GM12872 (cell line): ENCODE measurements at regions not wholly inside any gene's neighbourhood (a gene's known extent, or its start where the extent isn't known, plus 50 kb on each side); places are given as distances from the start of the nearest gene placed in this dataset.

Experiments used
- TF ChIP-seq, protein P1 (sequence below): IDR thresholded peaks from 3 replicates; pipeline ENCODE4 v1.5.1; 2011; ENCODE audit warnings: low read depth, mild to moderate bottlenecking, low read length, moderate library complexity; ENCODE audit not compliant: insufficient read depth

DNA sequence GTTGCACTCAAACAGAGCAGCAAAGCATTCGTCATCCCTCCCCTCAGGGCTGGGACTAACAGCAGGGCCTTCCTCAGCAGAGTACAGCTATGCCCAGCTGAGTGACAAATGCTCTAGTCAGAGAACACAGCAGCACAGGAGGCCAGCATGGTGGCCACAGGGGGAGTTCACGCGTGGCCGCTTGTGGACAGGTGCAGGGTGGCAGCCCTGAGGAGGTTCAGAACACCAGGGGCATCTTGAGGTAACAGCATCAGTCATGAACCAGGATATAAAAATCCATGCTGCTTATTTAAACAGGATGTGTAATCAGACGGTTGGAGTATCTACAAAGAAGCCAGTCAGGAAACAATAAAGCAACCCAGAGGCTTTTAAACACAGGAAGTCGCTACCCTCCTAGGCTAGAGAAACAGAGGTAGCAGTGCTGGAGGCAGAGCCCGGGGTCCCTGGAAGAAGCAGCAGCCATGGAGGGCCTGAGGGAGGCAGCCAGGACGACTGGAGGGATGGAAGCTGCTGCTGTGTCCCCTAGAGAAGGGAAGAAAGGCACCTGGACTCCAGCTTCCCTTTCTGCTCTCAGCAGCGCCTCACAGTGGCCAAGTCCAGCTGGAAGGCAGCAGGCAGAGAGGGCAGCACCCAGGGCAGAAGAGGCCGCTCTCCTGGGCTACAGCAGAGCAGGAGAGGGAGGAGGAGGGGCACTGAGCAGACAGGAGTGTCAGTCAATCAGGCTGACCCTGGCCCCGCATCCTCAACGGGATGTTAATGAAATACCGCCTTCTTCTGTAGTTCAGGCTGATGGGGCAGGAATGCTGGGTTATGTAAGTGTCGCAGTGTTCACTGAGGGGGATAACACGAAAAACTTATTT, 70.8 kb upstream of the UCN3 start:
- TF ChIP-seq, protein P1, sequence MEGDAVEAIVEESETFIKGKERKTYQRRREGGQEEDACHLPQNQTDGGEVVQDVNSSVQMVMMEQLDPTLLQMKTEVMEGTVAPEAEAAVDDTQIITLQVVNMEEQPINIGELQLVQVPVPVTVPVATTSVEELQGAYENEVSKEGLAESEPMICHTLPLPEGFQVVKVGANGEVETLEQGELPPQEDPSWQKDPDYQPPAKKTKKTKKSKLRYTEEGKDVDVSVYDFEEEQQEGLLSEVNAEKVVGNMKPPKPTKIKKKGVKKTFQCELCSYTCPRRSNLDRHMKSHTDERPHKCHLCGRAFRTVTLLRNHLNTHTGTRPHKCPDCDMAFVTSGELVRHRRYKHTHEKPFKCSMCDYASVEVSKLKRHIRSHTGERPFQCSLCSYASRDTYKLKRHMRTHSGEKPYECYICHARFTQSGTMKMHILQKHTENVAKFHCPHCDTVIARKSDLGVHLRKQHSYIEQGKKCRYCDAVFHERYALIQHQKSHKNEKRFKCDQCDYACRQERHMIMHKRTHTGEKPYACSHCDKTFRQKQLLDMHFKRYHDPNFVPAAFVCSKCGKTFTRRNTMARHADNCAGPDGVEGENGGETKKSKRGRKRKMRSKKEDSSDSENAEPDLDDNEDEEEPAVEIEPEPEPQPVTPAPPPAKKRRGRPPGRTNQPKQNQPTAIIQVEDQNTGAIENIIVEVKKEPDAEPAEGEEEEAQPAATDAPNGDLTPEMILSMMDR, result peak; percentile 65

DNA sequence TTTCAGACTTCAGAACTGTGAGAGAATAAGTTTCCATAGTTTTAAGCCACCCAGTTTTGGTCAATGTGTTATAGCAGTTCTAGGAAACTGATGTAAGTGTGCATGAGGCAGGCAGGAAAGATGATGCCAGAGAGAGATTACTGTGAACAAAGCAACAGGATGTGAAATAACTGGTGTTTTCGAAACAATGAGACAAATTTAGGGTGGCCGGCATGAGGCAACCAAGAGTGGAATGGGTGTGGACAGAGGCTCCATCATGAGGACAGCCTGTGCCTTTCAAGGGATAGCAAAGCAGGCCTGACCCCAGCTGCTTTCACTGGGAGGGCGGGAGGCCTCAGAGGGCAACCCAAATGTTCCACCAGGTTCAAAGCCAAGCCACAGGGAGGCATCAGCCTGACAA, 67.3 kb upstream of the UCN3 start:
- TF ChIP-seq, protein P1, result no peak

DNA sequence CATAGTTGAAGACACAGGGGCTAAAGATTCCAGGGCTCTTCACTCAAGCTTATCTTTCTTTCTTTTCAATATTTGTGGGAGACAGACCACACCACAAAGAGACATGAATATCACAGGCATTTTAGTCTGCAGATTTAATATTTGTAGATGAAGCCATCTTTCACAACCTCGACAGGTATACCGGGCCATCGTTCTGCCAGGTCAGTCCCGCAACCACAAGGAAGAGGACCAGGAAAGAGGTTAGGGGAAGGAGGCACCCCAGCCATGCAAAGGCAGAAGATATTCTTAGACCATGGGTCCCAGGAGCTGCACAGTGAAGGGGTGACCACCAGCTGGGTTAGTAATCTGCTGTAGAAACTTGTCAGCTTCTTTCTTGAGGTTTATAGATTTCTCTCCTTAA, 66.8 kb upstream of the UCN3 start:
- TF ChIP-seq, protein P1, result no peak

DNA sequence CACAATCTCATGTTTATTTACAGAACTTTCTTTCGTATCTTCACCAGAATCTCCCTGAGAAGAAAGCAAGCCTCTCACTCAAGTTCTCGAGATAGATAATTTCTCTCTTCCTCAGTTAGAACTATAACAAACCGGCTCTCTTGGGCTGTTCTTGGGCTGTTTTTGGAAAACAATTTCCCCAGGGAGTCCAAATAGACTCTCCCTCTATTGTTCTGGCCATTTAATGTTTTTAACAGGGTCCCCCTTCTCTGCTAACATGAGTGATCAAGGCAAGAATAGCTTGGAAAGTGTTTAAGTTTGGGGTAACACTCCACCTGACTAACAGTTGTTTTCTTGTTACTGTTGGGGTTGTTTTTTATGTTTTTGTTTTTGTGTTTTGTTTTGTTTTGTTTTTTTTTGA, 64.8 kb upstream of the UCN3 start:
- TF ChIP-seq, protein P1, result no peak

DNA sequence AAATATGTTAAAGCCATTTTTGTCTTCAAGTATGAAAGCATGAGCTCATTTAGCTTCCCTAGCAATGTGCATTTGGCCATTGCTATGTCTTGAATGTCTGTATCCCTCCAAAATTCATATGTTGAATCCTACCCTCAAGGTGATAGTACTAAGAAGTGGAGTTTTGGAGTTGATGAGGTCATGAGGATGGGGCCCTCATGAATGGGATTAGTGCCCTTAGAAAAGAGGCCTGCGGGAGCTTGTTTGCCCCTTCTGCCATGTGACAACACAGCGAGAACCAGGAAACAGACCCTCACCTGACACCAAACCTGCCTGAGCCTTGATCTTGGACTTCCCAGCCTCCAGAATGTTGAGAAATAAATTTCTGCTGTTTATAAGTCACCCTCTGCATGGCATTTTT, 61.3 kb upstream of the UCN3 start:
- TF ChIP-seq, protein P1, result no peak

DNA sequence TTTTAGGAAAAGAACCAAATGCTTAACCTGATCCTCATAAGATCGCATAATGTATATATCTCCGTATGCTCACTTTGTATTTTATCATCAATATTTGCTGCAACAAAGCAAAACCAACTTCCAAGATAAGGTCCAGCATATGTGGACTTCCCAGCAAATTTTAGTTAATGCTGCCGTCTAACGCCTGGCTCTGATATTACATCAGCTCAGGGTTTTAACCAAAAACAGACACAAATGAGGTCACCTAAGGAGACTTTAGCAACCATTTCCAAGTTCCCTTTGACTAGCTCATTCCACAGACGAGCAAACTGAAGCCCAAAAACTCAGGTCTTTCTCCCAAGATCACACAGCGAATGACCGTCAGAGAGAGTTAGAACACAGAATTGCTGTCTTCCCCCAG, 59.4 kb upstream of the UCN3 start:
- TF ChIP-seq, protein P1, result no peak

DNA sequence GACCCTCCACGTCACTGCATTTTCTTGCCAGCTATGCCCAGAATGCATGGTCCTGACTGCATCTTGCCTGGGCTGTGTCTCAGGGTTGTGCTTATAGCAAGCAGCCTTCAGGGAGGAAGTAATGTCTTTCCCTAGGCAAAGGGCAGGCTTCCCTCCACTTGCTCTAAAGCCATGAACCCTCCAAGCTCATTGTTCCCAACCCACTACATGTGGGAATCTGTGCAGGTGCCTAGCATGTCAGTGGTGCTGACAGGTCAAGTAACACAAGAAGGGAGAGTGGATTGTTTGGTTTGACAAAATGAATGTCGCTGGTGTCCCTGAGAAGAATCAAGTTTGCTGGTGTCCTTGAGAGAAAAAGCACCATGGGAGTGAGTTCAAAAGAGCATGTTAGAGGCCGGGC, 53.9 kb upstream of the UCN3 start:
- TF ChIP-seq, protein P1, result no peak

DNA sequence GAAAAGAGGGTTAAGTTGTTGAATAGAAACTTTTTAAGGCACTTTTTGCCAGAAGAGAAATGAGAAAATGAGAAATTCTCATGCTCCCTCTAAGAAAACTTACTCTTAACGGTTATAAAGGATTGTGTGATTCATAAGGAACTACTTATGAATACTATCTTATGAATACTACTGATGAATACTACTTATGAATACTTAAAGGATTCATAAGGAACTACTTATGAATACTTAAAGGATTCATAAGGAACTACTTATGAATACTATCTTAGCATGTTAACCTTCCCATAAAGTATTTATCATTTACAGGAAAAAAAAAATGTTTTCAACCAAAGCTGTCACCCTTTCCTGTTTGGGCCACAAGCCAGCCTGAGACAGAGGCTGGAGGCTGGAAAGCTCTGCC, 53.1 kb upstream of the UCN3 start:
- TF ChIP-seq, protein P1, result no peak
